Activated B cell treated with CpG ODN at 0.5 μM for 24 hours (primary cell): ENCODE measurements at regions not wholly inside any gene's neighbourhood (a gene's known extent, or its start where the extent isn't known, plus 50 kb on each side); places are given as distances from the start of the nearest gene placed in this dataset.

Source experiments
- ATAC-seq: fragments of 200-7000 bp; cut with Tn5 transposase; one replicate; pipeline ENCODE4 v1.10.0; 2021; ENCODE audit warnings: low read depth, mild to moderate bottlenecking, moderate library complexity
- CTCF ChIA-PET: fragments of 350-600 bp; sonication (Branson Sonifier 250); formaldehyde crosslinking; loops from one replicate; lab custom pipeline; 2021; ENCODE audit warnings: antibody characterized with exemption; lab: Charles Lee
- POLR2A ChIA-PET: fragments of 350-600 bp; sonication (Branson Sonifier 250); formaldehyde crosslinking; loops from one replicate; lab custom pipeline; 2021; ENCODE audit warnings: antibody characterized with exemption; lab: Charles Lee
- DNase-seq: peaks from one replicate; pipeline ENCODE4 v3.0.0; 2022
- H3K27ac Mint-ChIP-seq: one replicate; pipeline ENCODE4 v1.8.0; 2020; ENCODE audit warnings: mixed read lengths
- H3K27me3 Mint-ChIP-seq: one replicate; pipeline ENCODE4 v1.8.0; 2021; ENCODE audit warnings: mixed read lengths
- H3K36me3 Mint-ChIP-seq: one replicate; pipeline ENCODE4 v1.8.0; 2021; ENCODE audit warnings: low read depth, mixed read lengths
- H3K4me1 Mint-ChIP-seq: one replicate; pipeline ENCODE4 v1.8.0; 2021; ENCODE audit warnings: mixed read lengths
- H3K4me3 Mint-ChIP-seq: one replicate; pipeline ENCODE4 v1.8.0; 2020; ENCODE audit warnings: mild to moderate bottlenecking, mixed read lengths
- H3K9me3 Mint-ChIP-seq: one replicate; pipeline ENCODE4 v1.8.0; 2020; ENCODE audit warnings: mixed read lengths
- CTCF ChIP-seq: fragments of 200-600 bp; IDR thresholded peaks from one replicate; pipeline ENCODE4 v1.8.0; 2022; ENCODE audit warnings: antibody characterized with exemption, mild to moderate bottlenecking
- intact Hi-C: fragments of 100-400 bp; cut with micrococcal nuclease; formaldehyde crosslinking; loops from one replicate; pipeline ENCODE4 v1.15.1; 2024

GRCh38 chr4:67207941-67208441, 337.3 kb downstream of the CENPC start:
- no peaks in the 10 kb centered on the region for H3K36me3 Mint-ChIP-seq
- no peaks in the 10 kb centered on the region for H3K4me1 Mint-ChIP-seq
- H3K4me3 Mint-ChIP-seq = no peak overlapping the region
- H3K9me3 Mint-ChIP-seq = no peaks in the 10 kb centered on the region
- POLR2A ChIA-PET = no interaction called here
- no peak for TF ChIP-seq CTCF
- no peak overlapping the region for H3K27ac Mint-ChIP-seq
- no peaks in the 10 kb centered on the region for H3K27me3 Mint-ChIP-seq
- intact Hi-C loops = no loop called here
- ATAC-seq (no peak), DNase-seq (no peak)
- CTCF ChIA-PET = no interaction called here

DNA sequence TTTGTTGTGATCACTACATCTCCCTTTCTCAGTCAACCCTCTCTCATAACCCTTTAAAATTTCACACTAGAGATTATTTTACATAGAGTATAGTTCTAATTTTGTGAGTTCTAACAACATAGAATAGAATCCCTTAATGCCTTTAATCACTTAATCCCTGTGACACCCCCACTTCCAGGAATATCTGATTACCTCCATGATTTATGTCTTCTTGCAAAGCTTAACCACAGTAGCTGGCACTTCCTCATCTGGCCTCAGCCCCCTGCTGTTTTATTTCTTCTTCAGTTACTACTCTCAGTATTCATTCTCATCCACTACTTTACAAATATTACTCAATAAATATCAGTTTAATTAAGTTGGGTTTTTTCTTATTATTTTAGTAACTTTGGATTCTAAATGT, 340.9 kb downstream of the CENPC start:
- ChIA-PET POLR2A (no interaction called here), CTCF (no interaction called here)
- H3K4me3 Mint-ChIP-seq = no peak overlapping the region
- no peak for DNase-seq
- intact Hi-C loops = no loop called here
- no peak overlapping the region for H3K27ac Mint-ChIP-seq
- H3K36me3 Mint-ChIP-seq = no peaks in the 10 kb centered on the region
- H3K4me1 Mint-ChIP-seq = no peaks in the 10 kb centered on the region
- no peak for ATAC-seq
- H3K27me3 Mint-ChIP-seq = no peaks in the 10 kb centered on the region
- TF ChIP-seq CTCF = no peak
- no peaks in the 10 kb centered on the region for H3K9me3 Mint-ChIP-seq

- Mint-ChIP-seq H3K4me1 (no peaks in the 10 kb centered on the region), H3K9me3 (no peaks in the 10 kb centered on the region), H3K27ac (no peak overlapping the region), H3K27me3 (no peaks in the 10 kb centered on the region), H3K36me3 (no peaks in the 10 kb centered on the region), H3K4me3 (no peak overlapping the region)
- no peak for DNase-seq
- CTCF ChIA-PET = no interaction called here
- POLR2A ChIA-PET = no interaction called here
- intact Hi-C loops = no loop called here
- ATAC-seq = no peak
- no peak for TF ChIP-seq CTCF
Measured at GRCh38 chr4:67201334-67201733, 344.0 kb downstream of the CENPC start.

- intact Hi-C loops = no loop called here
- ATAC-seq = no peak
- H3K4me3 Mint-ChIP-seq = no peak overlapping the region
- no peak overlapping the region for H3K27ac Mint-ChIP-seq
- ChIA-PET POLR2A (no interaction called here), CTCF (no interaction called here)
- H3K4me1 Mint-ChIP-seq = no peaks in the 10 kb centered on the region
- H3K36me3 Mint-ChIP-seq = no peaks in the 10 kb centered on the region
- H3K9me3 Mint-ChIP-seq = no peaks in the 10 kb centered on the region
- no peak for TF ChIP-seq CTCF
- no peak for DNase-seq
- no peaks in the 10 kb centered on the region for H3K27me3 Mint-ChIP-seq
Measured at GRCh38 chr4:67198727-67199126, 346.6 kb downstream of the CENPC start.

DNA sequence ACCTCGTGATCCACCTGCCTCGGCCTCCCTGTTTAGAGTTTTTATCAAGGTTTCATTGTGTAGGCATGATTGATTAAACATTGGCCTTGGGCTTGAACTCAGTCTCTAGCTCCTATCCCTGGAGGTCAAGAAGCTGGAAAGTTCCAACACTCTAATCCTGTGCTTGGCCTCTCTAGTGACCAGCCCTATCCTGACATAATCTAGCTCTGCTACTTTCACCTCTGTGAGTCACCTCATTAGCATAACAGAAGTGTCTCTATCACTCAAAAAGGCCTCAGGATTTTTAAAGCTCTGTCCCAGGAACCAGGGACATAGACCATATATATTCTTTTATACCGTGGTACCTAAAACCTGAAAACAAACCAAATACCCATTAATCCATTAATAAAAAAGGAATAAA, 377.5 kb downstream of the CENPC start:
- H3K27me3 Mint-ChIP-seq = no peaks in the 10 kb centered on the region
- H3K9me3 Mint-ChIP-seq = no peaks in the 10 kb centered on the region
- DNase-seq (no peak), ATAC-seq (no peak)
- intact Hi-C loops = no loop called here
- POLR2A ChIA-PET = no interaction called here
- no peak overlapping the region for H3K27ac Mint-ChIP-seq
- H3K4me3 Mint-ChIP-seq = no peak overlapping the region
- TF ChIP-seq CTCF = no peak
- H3K36me3 Mint-ChIP-seq = no peaks in the 10 kb centered on the region
- CTCF ChIA-PET = no interaction called here
- H3K4me1 Mint-ChIP-seq = no peaks in the 10 kb centered on the region
